IMR-90 (cell line): ENCODE measurements at regions not wholly inside any gene's neighbourhood (a gene's known extent, or its start where the extent isn't known, plus 50 kb on each side); places are given as distances from the start of the nearest gene placed in this dataset.

Experiments
- FOS ChIP-seq: fragments of 150-350 bp; IDR thresholded peaks from 2 replicates; pipeline ENCODE4 v1.6.1; 2016; ENCODE audit warnings: low read depth, low read length
- POLR2A ChIP-seq: IDR thresholded peaks from 2 replicates; pipeline ENCODE4 v1.6.1; 2012; ENCODE audit warnings: mild to moderate bottlenecking, low read depth, low read length
- TF ChIP-seq, protein P1 (sequence below): conservative IDR thresholded peaks from 2 replicates; pipeline ENCODE4 v1.5.1; 2012; ENCODE audit warnings: mild to moderate bottlenecking, low read depth, low read length, improper control_type of control experiment

DNA sequence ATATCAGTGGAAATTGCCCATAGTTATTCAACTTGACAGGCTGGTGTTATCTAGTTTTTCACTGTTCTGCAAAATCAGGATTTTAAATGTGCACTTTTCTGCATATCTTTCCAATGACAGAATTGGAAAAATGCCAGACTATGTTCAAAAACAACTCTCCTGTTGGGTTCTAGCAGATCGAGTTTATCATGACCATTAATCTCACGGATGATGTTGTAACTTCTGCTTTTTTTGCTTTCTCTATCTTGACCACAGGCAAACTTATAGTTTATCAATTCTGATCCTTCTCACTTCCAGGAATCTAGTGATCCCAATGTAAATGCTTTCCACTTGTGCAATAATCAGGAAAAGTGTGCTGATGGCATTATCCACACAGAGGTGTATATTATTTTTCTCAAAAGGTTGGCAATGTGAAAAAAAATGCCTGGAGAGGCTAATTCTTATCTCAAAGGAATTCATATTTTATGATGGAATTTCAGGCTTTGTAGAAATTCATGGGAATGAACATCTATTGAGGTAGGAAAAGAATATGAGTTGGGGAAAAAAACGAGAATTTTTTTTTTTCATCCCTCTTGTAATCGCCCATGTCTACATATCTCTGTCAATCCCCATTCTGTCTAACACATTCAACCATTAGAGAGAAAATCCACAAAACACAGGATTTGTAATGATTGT, 73.6 kb upstream of the DAB2 start:
- TF ChIP-seq, protein P1, sequence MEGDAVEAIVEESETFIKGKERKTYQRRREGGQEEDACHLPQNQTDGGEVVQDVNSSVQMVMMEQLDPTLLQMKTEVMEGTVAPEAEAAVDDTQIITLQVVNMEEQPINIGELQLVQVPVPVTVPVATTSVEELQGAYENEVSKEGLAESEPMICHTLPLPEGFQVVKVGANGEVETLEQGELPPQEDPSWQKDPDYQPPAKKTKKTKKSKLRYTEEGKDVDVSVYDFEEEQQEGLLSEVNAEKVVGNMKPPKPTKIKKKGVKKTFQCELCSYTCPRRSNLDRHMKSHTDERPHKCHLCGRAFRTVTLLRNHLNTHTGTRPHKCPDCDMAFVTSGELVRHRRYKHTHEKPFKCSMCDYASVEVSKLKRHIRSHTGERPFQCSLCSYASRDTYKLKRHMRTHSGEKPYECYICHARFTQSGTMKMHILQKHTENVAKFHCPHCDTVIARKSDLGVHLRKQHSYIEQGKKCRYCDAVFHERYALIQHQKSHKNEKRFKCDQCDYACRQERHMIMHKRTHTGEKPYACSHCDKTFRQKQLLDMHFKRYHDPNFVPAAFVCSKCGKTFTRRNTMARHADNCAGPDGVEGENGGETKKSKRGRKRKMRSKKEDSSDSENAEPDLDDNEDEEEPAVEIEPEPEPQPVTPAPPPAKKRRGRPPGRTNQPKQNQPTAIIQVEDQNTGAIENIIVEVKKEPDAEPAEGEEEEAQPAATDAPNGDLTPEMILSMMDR = no peak
- TF ChIP-seq POLR2A = no peak
- no peak for TF ChIP-seq FOS
